Peyer's patch (tissue), 4 donors: ENCODE measurements at regions not wholly inside any gene's neighbourhood (a gene's known extent, or its start where the extent isn't known, plus 50 kb on each side); places are given as distances from the start of the nearest gene placed in this dataset.

Experiments used
- CTCF ChIP-seq, 6 experiments: fragments of 450-650 bp in 4 of 6; fragments of 200-600 bp in 2 of 6; sonication (generic) in 1 of 6; IDR thresholded peaks; one replicate each; pipeline ENCODE4 v1.5.1; 2017 to 2019; ENCODE audit warnings: antibody characterized with exemption in 6 of 6, mild to moderate bottlenecking in 3 of 6, moderate library complexity in 1 of 6
- POLR2A ChIP-seq, 2 donors: fragments of 450-650 bp; IDR thresholded peaks; one replicate each; pipeline ENCODE4 v1.5.1; 2017; ENCODE audit warnings: antibody characterized with exemption in 2 of 2, mild to moderate bottlenecking in 2 of 2, moderate library complexity in 2 of 2

- TF ChIP-seq POLR2A (IDR thresholded peaks at IDR 0.05) (no peak), CTCF (IDR thresholded peaks at IDR 0.05) (no peak)
Measured at GRCh38 chr12:124656947-124657434, 89.6 kb upstream of the NCOR2 start.
